ENCODE measurements at regions not wholly inside any gene's neighbourhood (a gene's known extent, or its start where the extent isn't known, plus 50 kb on each side); places are given as distances from the start of the nearest gene placed in this dataset.

- TF ChIP-seq ZBTB10 (tag by site-specific recombination; IDR thresholded peaks at IDR 0.05): no peak
- TF ChIP-seq ZNF623 (tag by site-specific recombination; IDR thresholded peaks at IDR 0.05): no peak
- no peak for TF ChIP-seq HOXA7 (CRISPR knock-in tag; IDR thresholded peaks at IDR 0.05; ENCODE audit: borderline replicate concordance)
- no peak for TF ChIP-seq SCRT1 (tag by site-specific recombination; IDR thresholded peaks at IDR 0.05; ENCODE audit: borderline replicate concordance)
- no peak for TF ChIP-seq OSR2 (tag by site-specific recombination; IDR thresholded peaks at IDR 0.05)
- no peak for TF ChIP-seq EGR2 (tag by site-specific recombination; IDR thresholded peaks at IDR 0.05; ENCODE audit: low read depth)
- no peak for TF ChIP-seq ZNF837 (tag by site-specific recombination; IDR thresholded peaks at IDR 0.05)
- TF ChIP-seq ZNF561 (tag by site-specific recombination; IDR thresholded peaks at IDR 0.05; ENCODE audit: borderline replicate concordance): no peak
Observed at GRCh38 chr2:81299841-81300240, 995.3 kb upstream of the LRRTM1 start (continued).

- no peaks in the 10 kb centered on the region for H3K9me3 ChIP-seq (ENCODE audit: control insufficient read depth, insufficient read depth, low read depth, low read length)
- H3K27ac ChIP-seq (ENCODE audit: extremely low read depth, low read depth, low read length): no peak overlapping the region
- H3K4me1 ChIP-seq (ENCODE audit: control insufficient read depth, insufficient read depth, low read length): no peaks in the 10 kb centered on the region
- ChIA-PET POLR2A (no interaction called here), CTCF (no interaction called here)
- H3K36me3 ChIP-seq (ENCODE audit: control insufficient read depth in 2 of 2, insufficient read depth in 1 of 2, low read length in 2 of 2): no peaks in the 10 kb centered on the region
- H3K4me3 ChIP-seq (ENCODE audit: low read depth, low read length): no peak overlapping the region
- TF ChIP-seq FEZF1 (tag by site-specific recombination; IDR thresholded peaks at IDR 0.05): no peak
- TF ChIP-seq ZSCAN5A (tag by site-specific recombination; IDR thresholded peaks at IDR 0.05): no peak
- no peak for TF ChIP-seq ZBTB44 (tag by site-specific recombination; IDR thresholded peaks at IDR 0.05)
- TF ChIP-seq ZNF621 (tag by site-specific recombination; IDR thresholded peaks at IDR 0.05): no peak
- TF ChIP-seq ZNF24 (tag by site-specific recombination; IDR thresholded peaks at IDR 0.05): no peak
- TF ChIP-seq ZNF488 (tag by site-specific recombination; IDR thresholded peaks at IDR 0.05): no peak
- no peak for TF ChIP-seq ZBTB17 (tag by site-specific recombination; IDR thresholded peaks at IDR 0.05)
- no peak for TF ChIP-seq KLF10 (tag by site-specific recombination; IDR thresholded peaks at IDR 0.05)
- no peak for TF ChIP-seq ZNF10 (tag by site-specific recombination; IDR thresholded peaks at IDR 0.05)
- no peak for TF ChIP-seq ZNF112 (tag by site-specific recombination; IDR thresholded peaks at IDR 0.05)
- TF ChIP-seq ZNF223 (tag by site-specific recombination; IDR thresholded peaks at IDR 0.05): no peak
- TF ChIP-seq SCRT1 (tag by site-specific recombination; IDR thresholded peaks at IDR 0.05; ENCODE audit: borderline replicate concordance): no peak
- TF ChIP-seq MEIS1 (CRISPR knock-in tag; IDR thresholded peaks at IDR 0.05; ENCODE audit: borderline replicate concordance): no peak
- TF ChIP-seq KLF1 (tag by site-specific recombination; IDR thresholded peaks at IDR 0.05): no peak
- no peak for TF ChIP-seq ZNF121 (tag by site-specific recombination; IDR thresholded peaks at IDR 0.05)
- TF ChIP-seq GLIS2 (tag by site-specific recombination; IDR thresholded peaks at IDR 0.05): no peak
- TF ChIP-seq ZNF610 (tag by site-specific recombination; IDR thresholded peaks at IDR 0.05; ENCODE audit: borderline replicate concordance): no peak
- no peak for TF ChIP-seq BCL11A (tag by site-specific recombination; IDR thresholded peaks at IDR 0.05; ENCODE audit: low read depth)
Observed at GRCh38 chr2:81290846-81291245, 986.3 kb upstream of the LRRTM1 start.

Data from HEK293 (cell line).